Prostate gland (tissue), 2 donors: ENCODE measurements at regions not wholly inside any gene's neighbourhood (a gene's known extent, or its start where the extent isn't known, plus 50 kb on each side); places are given as distances from the start of the nearest gene placed in this dataset.

ENCODE experiments used
- DNase-seq: peaks from one replicate; pipeline ENCODE4 v3.0.0-alpha.2; 2019; ENCODE audit warnings: low spot score
- H3K27ac ChIP-seq, 2 donors: fragments of 200-600 bp; sonication (generic); 2 replicates each; pipeline ENCODE4 v1.5.1; 2017 to 2019
- H3K27me3 ChIP-seq: fragments of 200-600 bp; sonication (generic); replicated peaks from 2 replicates; pipeline ENCODE4 v1.5.1; 2019; ENCODE audit not compliant: insufficient read depth
- H3K36me3 ChIP-seq, 2 donors: fragments of 200-600 bp; sonication (generic); 1 replicate in 1 of 2; 2 replicates in 1 of 2; pipeline versions ENCODE4 v1.5.1 to v1.8.1; 2017 to 2019
- H3K4me1 ChIP-seq: fragments of 200-600 bp; sonication (generic); replicated peaks from 2 replicates; pipeline ENCODE4 v1.5.1; 2019
- H3K4me3 ChIP-seq, 2 donors: fragments of 200-600 bp; sonication (generic); 2 replicates each; pipeline ENCODE4 v1.5.1; 2017 to 2019
- H3K9me3 ChIP-seq: fragments of 200-600 bp; sonication (generic); 2 replicates; pipeline ENCODE4 v1.5.1; 2017
- CTCF ChIP-seq, 4 experiments: fragments of 200-600 bp in 2 of 4; fragments of 450-650 bp in 2 of 4; sonication (generic) in 2 of 4; IDR thresholded peaks; 1 replicate in 3 of 4; 2 replicates in 1 of 4; pipeline ENCODE4 v1.5.1; 2016 to 2019; ENCODE audit warnings: antibody characterized with exemption in 4 of 4, mild to moderate bottlenecking in 2 of 4, moderate library complexity in 2 of 4
- POLR2A ChIP-seq: fragments of 450-650 bp; IDR thresholded peaks from one replicate; pipeline ENCODE4 v1.6.1; 2016; ENCODE audit warnings: antibody characterized with exemption, mild to moderate bottlenecking
- POLR2AphosphoS5 ChIP-seq: sonication (generic); formaldehyde crosslinking; IDR thresholded peaks from one replicate; pipeline ENCODE4 v1.6.1; 2017; ENCODE audit warnings: antibody characterized with exemption
- WGBS: methylation state at CpG from one replicate; pipeline ENCODE4 v1.1.5; 2018; 5-methylcytosine and 5-hydroxymethylcytosine counted together
- intact Hi-C: fragments of 100-400 bp; cut with DNase I; formaldehyde crosslinking; loops from one replicate; pipeline ENCODE4 v1.14.2; 2022

DNA sequence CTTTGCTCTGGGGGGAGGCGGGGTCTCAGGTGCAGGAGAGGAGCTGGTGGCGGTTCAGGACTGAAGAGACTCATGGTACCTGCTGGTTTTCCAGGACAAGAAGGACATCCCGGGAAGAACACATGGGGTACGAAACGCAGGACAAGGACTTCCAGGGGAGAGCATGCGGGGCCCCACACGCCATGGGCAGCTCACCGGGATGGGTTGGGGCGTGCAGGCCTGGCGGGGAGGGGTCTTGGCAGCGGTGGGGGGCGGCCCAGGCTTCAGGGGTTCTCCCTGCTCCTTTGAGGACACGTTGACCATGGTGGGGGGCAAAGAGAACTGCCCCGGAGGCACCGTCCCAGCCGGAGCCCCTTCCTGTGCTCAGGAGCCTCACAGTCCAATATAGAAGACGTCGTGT lies 673.2 kb downstream of the BRD1 start:
- intact Hi-C loops: no loop called here
- WGBS: 75% methylated on average over 18 of the region's 18 CpGs
- H3K4me3 ChIP-seq: no peak overlapping the region
- TF ChIP-seq POLR2A (no peak), POLR2AphosphoS5 (no peak), CTCF (IDR thresholded peaks at IDR 0.05) (no peak)
- H3K9me3 ChIP-seq: no peaks in the 10 kb centered on the region
- H3K4me1 ChIP-seq: no peaks in the 10 kb centered on the region
- no peak for DNase-seq
- no peak overlapping the region for H3K27ac ChIP-seq
- H3K27me3 ChIP-seq: peaks cover 20% of the 10 kb centered on the region
- H3K36me3 ChIP-seq: no peaks in the 10 kb centered on the region

- Histone ChIP-seq H3K4me1 (no peaks in the 10 kb centered on the region), H3K27me3 (peaks cover 20% of the 10 kb centered on the region), H3K9me3 (no peaks in the 10 kb centered on the region), H3K4me3 (no peak overlapping the region), H3K36me3 (no peaks in the 10 kb centered on the region), H3K27ac (no peak overlapping the region)
- TF ChIP-seq CTCF (IDR thresholded peaks at IDR 0.05) (no peak), POLR2A (no peak), POLR2AphosphoS5 (no peak)
- intact Hi-C loops: no loop called here
- no peak for DNase-seq
- WGBS: 88% methylated on average over 11 of the region's 11 CpGs
Observed at GRCh38 chr22:49153921-49154320, 673.8 kb downstream of the BRD1 start.

GRCh38 chr22:49152939-49153770 lies 674.5 kb downstream of the BRD1 start:
- Histone ChIP-seq H3K36me3 (no peaks in the 10 kb centered on the region), H3K27me3 (peaks cover 15% of the 10 kb centered on the region), H3K4me1 (no peaks in the 10 kb centered on the region), H3K27ac (no peak overlapping the region), H3K9me3 (no peaks in the 10 kb centered on the region), H3K4me3 (no peak overlapping the region)
- intact Hi-C loops: no loop called here
- DNase-seq: no peak
- 86% methylated on average over 20 of the region's 20 CpGs for WGBS
- TF ChIP-seq POLR2AphosphoS5: no peak
- TF ChIP-seq POLR2A: no peak
- TF ChIP-seq CTCF (IDR thresholded peaks at IDR 0.05): no peak

DNA sequence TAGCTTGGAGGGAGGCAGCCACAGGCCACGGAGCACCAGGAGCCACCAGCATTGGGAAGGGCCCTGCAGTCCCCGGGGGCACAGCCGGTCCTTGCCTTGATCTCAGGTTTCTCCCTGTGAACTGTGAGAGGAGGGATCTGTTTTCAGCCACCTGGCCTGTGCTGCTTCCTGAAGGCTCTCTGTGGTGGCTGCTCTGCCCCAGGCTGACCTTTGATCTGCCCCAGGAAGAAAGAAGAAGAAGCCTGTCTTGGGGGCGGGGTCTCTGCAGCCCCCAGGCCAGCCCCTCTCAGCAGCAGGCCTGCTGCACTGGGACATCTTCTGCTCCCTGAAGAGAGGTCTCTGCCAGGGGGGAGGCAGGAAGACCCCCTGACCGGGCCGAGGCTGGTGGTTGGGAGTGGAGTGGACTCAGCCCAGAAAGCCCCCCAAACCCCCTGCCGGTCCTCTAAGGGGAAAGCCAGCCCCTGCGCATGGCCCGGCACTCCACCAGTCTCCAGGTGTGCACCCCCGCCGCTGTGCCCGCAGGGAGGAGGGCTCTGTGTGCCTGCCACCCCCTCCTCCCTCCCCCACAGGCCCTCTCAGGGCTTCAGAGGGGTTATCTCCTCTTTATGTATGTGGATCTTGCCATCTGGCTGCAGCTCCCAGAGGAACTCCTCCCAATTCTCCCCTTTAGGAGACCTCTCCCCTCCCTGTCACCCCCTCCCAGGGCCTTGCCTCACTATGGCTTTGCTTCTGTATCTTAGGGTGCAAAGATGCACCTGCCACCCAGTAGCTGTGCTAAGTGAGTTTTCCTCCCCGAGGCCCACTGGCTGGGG lies 675.3 kb downstream of the BRD1 start:
- no peak for DNase-seq
- intact Hi-C loops: no loop called here
- 51% methylated on average over 13 of the region's 13 CpGs for WGBS
- TF ChIP-seq CTCF (IDR thresholded peaks at IDR 0.05) (no peak), POLR2AphosphoS5 (no peak), POLR2A (no peak)
- no peaks in the 10 kb centered on the region for H3K36me3 ChIP-seq
- H3K27me3 ChIP-seq: peaks cover 15% of the 10 kb centered on the region
- H3K27ac ChIP-seq: no peak overlapping the region
- no peaks in the 10 kb centered on the region for H3K4me1 ChIP-seq
- no peaks in the 10 kb centered on the region for H3K9me3 ChIP-seq
- H3K4me3 ChIP-seq: no peak overlapping the region
